OCI-LY3 (cell line): ENCODE measurements at regions not wholly inside any gene's neighbourhood (a gene's known extent, or its start where the extent isn't known, plus 50 kb on each side); places are given as distances from the start of the nearest gene placed in this dataset.

Source experiments
- H2AFZ ChIP-seq: fragments of 200-600, 300-600 bp; shearing (Covaris generic); 2 replicates; pipeline ENCODE4 v1.6.0; 2014; ENCODE audit warnings: antibody characterized with exemption, low read depth, low read length
- H3K27ac ChIP-seq: fragments of 200-600, 300-600 bp; sonication (generic); 2 replicates; pipeline ENCODE4 v1.5.1; 2014; ENCODE audit warnings: mild to moderate bottlenecking, low read length, moderate library complexity, mixed read lengths
- H3K27me3 ChIP-seq: fragments of 200-600, 300-600 bp; sonication (generic); 2 replicates; pipeline ENCODE4 v1.6.1; 2014; ENCODE audit warnings: low read depth, low read length, mixed read lengths
- H3K36me3 ChIP-seq: fragments of 200-600, 300-600 bp; sonication (generic); replicated peaks from 2 replicates; pipeline ENCODE3; 2014; ENCODE audit warnings: low read depth, low read length, mixed read lengths
- H3K4me1 ChIP-seq: fragments of 300-600, 200-600 bp; sonication (generic); 2 replicates; pipeline ENCODE4 v1.6.1; 2014; ENCODE audit warnings: low read length, mixed read lengths
- H3K4me2 ChIP-seq: fragments of 200-600, 300-600 bp; sonication (generic); 2 replicates; pipeline ENCODE4 v1.6.1; 2014; ENCODE audit warnings: low read length, mixed read lengths
- H3K4me3 ChIP-seq: fragments of 300-600, 200-600 bp; sonication (generic); 2 replicates; pipeline ENCODE4 v1.5.1; 2014; ENCODE audit warnings: antibody characterized with exemption, mild to moderate bottlenecking, low read length, moderate library complexity
- H3K79me2 ChIP-seq: fragments of 300-600, 200-600 bp; shearing (Covaris generic); 2 replicates; pipeline ENCODE4 v1.6.1; 2014; ENCODE audit warnings: mild to moderate bottlenecking, low read length, mixed read lengths
- H3K9ac ChIP-seq: fragments of 300-600, 200-600 bp; shearing (Covaris generic); 2 replicates; pipeline ENCODE4 v1.6.0; 2014; ENCODE audit warnings: mild to moderate bottlenecking, low read length, moderate library complexity
- H3K9me3 ChIP-seq: fragments of 200-600, 300-600 bp; shearing (Covaris generic); 2 replicates; pipeline ENCODE4 v1.6.1; 2014; ENCODE audit warnings: low read length, mixed read lengths; ENCODE audit not compliant: insufficient read depth
- H4K20me1 ChIP-seq: fragments of 200-600, 300-600 bp; sonication (generic); 2 replicates; pipeline ENCODE4 v1.6.1; 2016; ENCODE audit warnings: low read length, mixed read lengths; ENCODE audit not compliant: insufficient read depth
- EZH2phosphoT487 ChIP-seq: fragments of 200-600 bp; shearing (Covaris generic); IDR thresholded peaks from 2 replicates; pipeline ENCODE4 v1.6.1; 2018; ENCODE audit warnings: antibody characterized with exemption, mixed run types, low read depth
- TF ChIP-seq, protein P1 (sequence below): fragments of 200-600, 300-600 bp; sonication (generic); IDR thresholded peaks from 2 replicates; pipeline ENCODE4 v1.5.1; 2014; ENCODE audit warnings: antibody characterized with exemption, low read length, low read depth

DNA sequence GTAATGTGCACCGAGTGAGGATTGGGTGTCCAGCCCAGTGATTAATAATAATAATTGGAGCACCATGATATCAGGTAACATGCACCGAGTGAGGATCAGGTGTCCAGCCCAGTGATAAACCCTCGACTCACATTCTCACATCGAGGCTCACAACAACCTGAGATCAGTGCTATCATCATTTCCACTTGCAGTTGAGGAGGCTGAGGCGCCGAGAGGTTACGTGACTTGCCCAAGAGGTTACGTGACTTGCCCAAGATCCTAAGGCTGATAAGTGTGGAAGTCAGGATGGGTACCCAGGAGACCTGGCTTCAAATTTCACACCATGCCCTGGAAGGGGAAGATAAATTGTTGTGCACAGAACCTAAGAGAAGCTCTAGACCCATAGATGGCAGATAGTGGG is 189.4 kb downstream of the MED10 start:
- Histone ChIP-seq H3K9ac (no peak overlapping the region), H3K4me1 (no peaks in the 10 kb centered on the region), H3K36me3 (no peaks in the 10 kb centered on the region), H3K4me2 (no peak overlapping the region), H3K9me3 (no peaks in the 10 kb centered on the region), H3K79me2 (no peaks in the 10 kb centered on the region), H3K27ac (no peak overlapping the region), H3K4me3 (no peak overlapping the region), H4K20me1 (no peaks in the 10 kb centered on the region), H3K27me3 (no peaks in the 10 kb centered on the region), H2AFZ (no peak overlapping the region)
- TF ChIP-seq, protein P1, sequence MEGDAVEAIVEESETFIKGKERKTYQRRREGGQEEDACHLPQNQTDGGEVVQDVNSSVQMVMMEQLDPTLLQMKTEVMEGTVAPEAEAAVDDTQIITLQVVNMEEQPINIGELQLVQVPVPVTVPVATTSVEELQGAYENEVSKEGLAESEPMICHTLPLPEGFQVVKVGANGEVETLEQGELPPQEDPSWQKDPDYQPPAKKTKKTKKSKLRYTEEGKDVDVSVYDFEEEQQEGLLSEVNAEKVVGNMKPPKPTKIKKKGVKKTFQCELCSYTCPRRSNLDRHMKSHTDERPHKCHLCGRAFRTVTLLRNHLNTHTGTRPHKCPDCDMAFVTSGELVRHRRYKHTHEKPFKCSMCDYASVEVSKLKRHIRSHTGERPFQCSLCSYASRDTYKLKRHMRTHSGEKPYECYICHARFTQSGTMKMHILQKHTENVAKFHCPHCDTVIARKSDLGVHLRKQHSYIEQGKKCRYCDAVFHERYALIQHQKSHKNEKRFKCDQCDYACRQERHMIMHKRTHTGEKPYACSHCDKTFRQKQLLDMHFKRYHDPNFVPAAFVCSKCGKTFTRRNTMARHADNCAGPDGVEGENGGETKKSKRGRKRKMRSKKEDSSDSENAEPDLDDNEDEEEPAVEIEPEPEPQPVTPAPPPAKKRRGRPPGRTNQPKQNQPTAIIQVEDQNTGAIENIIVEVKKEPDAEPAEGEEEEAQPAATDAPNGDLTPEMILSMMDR, result no peak
- no peak for TF ChIP-seq EZH2phosphoT487

DNA sequence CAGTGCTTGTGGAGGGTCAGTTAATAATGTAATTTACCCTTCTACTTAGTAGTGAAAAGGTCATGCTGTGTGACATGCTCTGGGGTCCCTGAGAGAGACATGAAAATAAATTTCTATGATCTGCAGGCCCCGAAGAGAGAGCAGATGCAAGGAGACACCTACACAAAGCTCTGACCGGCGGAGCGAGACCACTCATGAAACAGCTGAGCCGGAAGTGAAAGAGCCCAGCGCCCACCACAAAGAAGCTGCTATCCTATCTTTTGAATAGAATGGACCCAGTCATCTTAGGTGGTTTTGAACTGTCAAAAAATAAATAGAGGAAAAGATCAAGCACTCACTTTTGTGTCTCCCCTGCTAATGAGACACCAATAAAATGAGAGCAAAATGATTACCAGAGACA is 190.0 kb downstream of the MED10 start:
- Histone ChIP-seq H3K4me3 (no peak overlapping the region), H3K4me1 (no peaks in the 10 kb centered on the region), H4K20me1 (no peaks in the 10 kb centered on the region), H3K79me2 (no peaks in the 10 kb centered on the region), H3K27me3 (no peaks in the 10 kb centered on the region), H3K9ac (no peak overlapping the region), H3K9me3 (no peaks in the 10 kb centered on the region), H3K4me2 (no peak overlapping the region), H3K27ac (no peak overlapping the region), H2AFZ (no peak overlapping the region), H3K36me3 (no peaks in the 10 kb centered on the region)
- TF ChIP-seq, protein P1, result no peak
- TF ChIP-seq EZH2phosphoT487, result no peak

DNA sequence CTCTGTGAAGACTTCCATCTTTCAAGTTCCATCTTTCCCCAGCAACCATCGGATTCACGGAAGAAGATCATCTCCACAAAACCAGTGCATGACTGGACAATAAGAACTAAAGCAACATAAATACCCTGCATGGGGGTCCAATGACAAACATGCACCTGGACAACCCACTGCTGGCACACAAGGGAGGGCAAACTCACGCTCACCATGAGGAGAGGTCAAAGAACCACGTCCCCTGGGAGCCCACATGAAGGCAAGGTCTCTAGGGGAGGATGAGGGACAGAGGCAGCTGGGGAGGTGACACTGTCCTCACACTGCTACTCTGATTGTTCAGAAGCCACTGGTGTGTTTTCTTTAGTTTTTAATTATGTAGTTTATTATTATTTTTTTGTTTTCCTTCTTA is 190.8 kb downstream of the MED10 start:
- no peak overlapping the region for H2AFZ ChIP-seq
- H3K4me3 ChIP-seq, result no peak overlapping the region
- H3K9ac ChIP-seq, result no peak overlapping the region

DNA sequence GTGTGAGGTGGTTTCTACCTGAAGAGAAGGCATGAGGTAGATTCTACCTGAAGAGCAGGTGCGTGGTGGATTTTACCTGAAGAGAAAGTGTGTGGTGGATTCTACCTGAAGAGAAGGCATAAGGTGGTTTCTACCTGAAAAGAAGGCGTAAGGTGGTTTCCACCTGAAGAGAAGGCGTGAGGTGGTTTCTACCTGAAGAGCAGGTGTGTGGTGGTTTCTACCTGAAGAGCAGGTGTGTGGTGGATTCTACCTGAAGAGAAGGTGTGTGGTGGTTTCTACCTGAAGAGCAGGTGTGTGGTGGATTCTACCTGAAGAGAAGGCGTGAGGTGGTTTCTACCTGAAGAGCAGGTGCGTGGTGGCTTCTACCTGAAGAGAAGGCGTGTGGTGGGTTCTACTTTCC is 192.8 kb downstream of the MED10 start:
- no peaks in the 10 kb centered on the region for H4K20me1 ChIP-seq
- no peaks in the 10 kb centered on the region for H3K9me3 ChIP-seq
- TF ChIP-seq, protein P1, result no peak
- no peak for TF ChIP-seq EZH2phosphoT487

More for the DNA sequence above, 190.8 kb downstream of the MED10 start:
- Histone ChIP-seq H3K27me3 (no peaks in the 10 kb centered on the region), H3K4me1 (no peaks in the 10 kb centered on the region), H3K4me2 (no peak overlapping the region), H3K36me3 (no peaks in the 10 kb centered on the region), H3K27ac (no peak overlapping the region), H3K9me3 (no peaks in the 10 kb centered on the region), H4K20me1 (no peaks in the 10 kb centered on the region), H3K79me2 (no peaks in the 10 kb centered on the region)
- no peak for TF ChIP-seq EZH2phosphoT487
- TF ChIP-seq, protein P1, result no peak

More for the DNA sequence above, 192.8 kb downstream of the MED10 start:
- H3K4me1 ChIP-seq, result no peaks in the 10 kb centered on the region
- no peak overlapping the region for H3K27ac ChIP-seq
- no peaks in the 10 kb centered on the region for H3K79me2 ChIP-seq
- no peak overlapping the region for H2AFZ ChIP-seq
- H3K36me3 ChIP-seq, result no peaks in the 10 kb centered on the region
- H3K9ac ChIP-seq, result no peak overlapping the region
- H3K4me3 ChIP-seq, result no peak overlapping the region
- no peak overlapping the region for H3K4me2 ChIP-seq
- H3K27me3 ChIP-seq, result no peaks in the 10 kb centered on the region
